IMR-90 (cell line): ENCODE measurements at regions not wholly inside any gene's neighbourhood (a gene's known extent, or its start where the extent isn't known, plus 50 kb on each side); places are given as distances from the start of the nearest gene placed in this dataset.

Experiments
- CTCF ChIP-seq: conservative IDR thresholded peaks from 2 replicates; pipeline ENCODE4 v1.5.1; 2012; ENCODE audit warnings: mild to moderate bottlenecking, low read depth, low read length, improper control_type of control experiment
- RCOR1 ChIP-seq: IDR thresholded peaks from 2 replicates; pipeline ENCODE4 v1.6.1; 2012; ENCODE audit warnings: mild to moderate bottlenecking, low read length, improper control_type of control experiment; ENCODE audit not compliant: insufficient replicate concordance

DNA sequence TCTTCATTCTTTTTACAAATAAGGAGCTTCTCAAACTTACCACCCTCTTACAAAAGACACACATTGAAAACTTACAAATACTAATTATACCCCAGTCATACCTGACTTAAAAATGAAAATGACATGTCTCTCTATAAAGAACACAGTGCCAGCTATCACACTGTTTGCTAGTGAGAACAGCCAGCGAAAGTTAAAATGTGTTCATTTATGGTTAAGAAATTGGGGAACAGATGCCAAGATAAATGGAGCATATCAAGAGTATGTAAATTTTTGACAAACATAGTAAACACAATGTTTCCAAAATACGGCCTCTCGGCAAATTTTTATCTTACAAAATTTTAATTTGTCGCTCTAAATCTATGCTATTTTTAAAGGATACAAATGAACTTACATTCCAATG, 1422.9 kb downstream of the KCNT2 start:
- no peak for TF ChIP-seq CTCF
- TF ChIP-seq RCOR1, result no peak
